Fibroblast of skin of left quadriceps (primary cell): ENCODE measurements at regions not wholly inside any gene's neighbourhood (a gene's known extent, or its start where the extent isn't known, plus 50 kb on each side); places are given as distances from the start of the nearest gene placed in this dataset.
A peak's percentile ranks its signal among the peaks of the same experiment; 100 is the strongest.

Source experiments
- DNase-seq, 2 experiments: peaks; one replicate each; pipeline ENCODE4 v3.0.0-alpha.2; 2013; ENCODE audit warnings: low read depth in 2 of 2

- DNase-seq: no peak
These were observed 389.2 kb downstream of the PLPP3 start for GRCh38 chr1:56189946-56190805.

GRCh38 chr1:56189454-56189853 lies 389.9 kb downstream of the PLPP3 start:
- DNase-seq: no peak

- DNase-seq: no peak
These were observed 390.5 kb downstream of the PLPP3 start for GRCh38 chr1:56188855-56189254.

- DNase-seq: no peak
These were observed 391.1 kb downstream of the PLPP3 start for GRCh38 chr1:56188221-56188620.

GRCh38 chr1:56187405-56187804 lies 392.0 kb downstream of the PLPP3 start:
- no peak for DNase-seq

- peak in 1 of 2 experiments; percentile 45 for DNase-seq
These were observed 393.9 kb downstream of the PLPP3 start for GRCh38 chr1:56185493-56185892.

- DNase-seq: no peak
These were observed 396.2 kb downstream of the PLPP3 start for GRCh38 chr1:56183151-56183550.

GRCh38 chr1:56180520-56181190 lies 398.7 kb downstream of the PLPP3 start:
- no peak for DNase-seq

GRCh38 chr1:56179543-56179942 lies 399.8 kb downstream of the PLPP3 start:
- no peak for DNase-seq

- no peak for DNase-seq
These were observed 404.2 kb downstream of the PLPP3 start for GRCh38 chr1:56175211-56175610.

GRCh38 chr1:56174176-56174885 lies 405.0 kb downstream of the PLPP3 start:
- DNase-seq: no peak

GRCh38 chr1:56173736-56174135 lies 405.6 kb downstream of the PLPP3 start:
- no peak for DNase-seq

GRCh38 chr1:56171670-56172069 lies 407.7 kb downstream of the PLPP3 start:
- DNase-seq: no peak

- DNase-seq: no peak
These were observed 408.5 kb downstream of the PLPP3 start for GRCh38 chr1:56170784-56171320.

- no peak for DNase-seq
These were observed 409.5 kb downstream of the PLPP3 start for GRCh38 chr1:56169856-56170255.

- DNase-seq: no peak
These were observed 411.2 kb downstream of the PLPP3 start for GRCh38 chr1:56168176-56168575.

GRCh38 chr1:56167596-56167995 lies 411.8 kb downstream of the PLPP3 start:
- DNase-seq: no peak

- no peak for DNase-seq
These were observed 418.5 kb downstream of the PLPP3 start for GRCh38 chr1:56160773-56161315.

GRCh38 chr1:56156971-56157876 lies 422.1 kb downstream of the PLPP3 start:
- no peak for DNase-seq

GRCh38 chr1:56153276-56153675 lies 426.1 kb downstream of the PLPP3 start:
- no peak for DNase-seq

GRCh38 chr1:56152635-56153034 lies 426.7 kb downstream of the PLPP3 start:
- no peak for DNase-seq
